ENCODE measurements at regions not wholly inside any gene's neighbourhood (a gene's known extent, or its start where the extent isn't known, plus 50 kb on each side); places are given as distances from the start of the nearest gene placed in this dataset.
"Not testable (repeated sequence)": the region's sequence is repeated elsewhere in the genome, so short reads cannot be mapped to it uniquely, and the experiment has no call there.

GRCh38 chr11:96585944-96586880, 196.4 kb downstream of the JRKL start:
- H3K9me3 Mint-ChIP-seq; ATAC-seq (ENCODE audit: low read depth); DNase-seq; H3K27me3 Mint-ChIP-seq; H3K4me3 Mint-ChIP-seq; H3K27ac Mint-ChIP-seq; H3K36me3 Mint-ChIP-seq; H3K4me1 Mint-ChIP-seq; POLR2A ChIA-PET: not testable (repeated sequence)

- DNase-seq; H3K4me1 Mint-ChIP-seq; H3K27me3 Mint-ChIP-seq; H3K9me3 Mint-ChIP-seq; ATAC-seq (ENCODE audit: low read depth); H3K4me3 Mint-ChIP-seq; H3K27ac Mint-ChIP-seq; H3K36me3 Mint-ChIP-seq; POLR2A ChIA-PET: not testable (repeated sequence)
These were observed 199.0 kb downstream of the JRKL start for GRCh38 chr11:96588793-96589192.

- H3K27ac Mint-ChIP-seq: no peak overlapping the region
- no peaks in the 10 kb centered on the region for H3K9me3 Mint-ChIP-seq
- no peak for ATAC-seq (ENCODE audit: low read depth)
- no peak overlapping the region for H3K4me3 Mint-ChIP-seq
- POLR2A ChIA-PET: no interaction called here
- no peak for DNase-seq
- H3K27me3 Mint-ChIP-seq: no peaks in the 10 kb centered on the region
- no peaks in the 10 kb centered on the region for H3K4me1 Mint-ChIP-seq
- no peaks in the 10 kb centered on the region for H3K36me3 Mint-ChIP-seq
These were observed 205.2 kb downstream of the JRKL start for GRCh38 chr11:96595011-96595410.

- POLR2A ChIA-PET: no interaction called here
- ATAC-seq (ENCODE audit: low read depth) (no peak), DNase-seq (no peak)
- Mint-ChIP-seq H3K36me3 (no peaks in the 10 kb centered on the region), H3K4me1 (no peaks in the 10 kb centered on the region), H3K4me3 (no peak overlapping the region), H3K27me3 (no peaks in the 10 kb centered on the region), H3K9me3 (no peaks in the 10 kb centered on the region), H3K27ac (no peak overlapping the region)
These were observed 218.2 kb downstream of the JRKL start for GRCh38 chr11:96607864-96608558.

GRCh38 chr11:96614101-96614500, 224.3 kb downstream of the JRKL start:
- Mint-ChIP-seq H3K4me1 (no peaks in the 10 kb centered on the region), H3K27ac (no peak overlapping the region), H3K9me3 (no peaks in the 10 kb centered on the region), H3K4me3 (no peak overlapping the region), H3K27me3 (no peaks in the 10 kb centered on the region), H3K36me3 (no peaks in the 10 kb centered on the region)
- DNase-seq (no peak), ATAC-seq (ENCODE audit: low read depth) (no peak)
- POLR2A ChIA-PET: no interaction called here

GRCh38 chr11:96614846-96615245, 225.0 kb downstream of the JRKL start:
- no peaks in the 10 kb centered on the region for H3K27me3 Mint-ChIP-seq
- H3K9me3 Mint-ChIP-seq: no peaks in the 10 kb centered on the region
- no peaks in the 10 kb centered on the region for H3K36me3 Mint-ChIP-seq
- H3K4me1 Mint-ChIP-seq: no peaks in the 10 kb centered on the region
- DNase-seq (no peak), ATAC-seq (ENCODE audit: low read depth) (no peak)
- no peak overlapping the region for H3K27ac Mint-ChIP-seq
- no peak overlapping the region for H3K4me3 Mint-ChIP-seq
- POLR2A ChIA-PET: no interaction called here

GRCh38 chr11:96620464-96621044, 230.7 kb downstream of the JRKL start:
- Mint-ChIP-seq H3K9me3 (no peaks in the 10 kb centered on the region), H3K27me3 (no peaks in the 10 kb centered on the region), H3K4me3 (no peak overlapping the region), H3K27ac (no peak overlapping the region), H3K36me3 (no peaks in the 10 kb centered on the region), H3K4me1 (no peaks in the 10 kb centered on the region)
- DNase-seq (no peak), ATAC-seq (ENCODE audit: low read depth) (no peak)
- POLR2A ChIA-PET: no interaction called here

GRCh38 chr11:96621161-96621560, 231.3 kb downstream of the JRKL start:
- Mint-ChIP-seq H3K27me3 (no peaks in the 10 kb centered on the region), H3K4me3 (no peak overlapping the region), H3K9me3 (no peaks in the 10 kb centered on the region), H3K4me1 (no peaks in the 10 kb centered on the region), H3K36me3 (no peaks in the 10 kb centered on the region), H3K27ac (no peak overlapping the region)
- DNase-seq: no peak
- no peak for ATAC-seq (ENCODE audit: low read depth)
- POLR2A ChIA-PET: no interaction called here

GRCh38 chr11:96622026-96622634, 232.3 kb downstream of the JRKL start:
- Mint-ChIP-seq H3K4me1 (no peaks in the 10 kb centered on the region), H3K27me3 (no peaks in the 10 kb centered on the region), H3K9me3 (no peaks in the 10 kb centered on the region), H3K27ac (no peak overlapping the region), H3K36me3 (no peaks in the 10 kb centered on the region), H3K4me3 (no peak overlapping the region)
- POLR2A ChIA-PET: no interaction called here
- ATAC-seq (ENCODE audit: low read depth): no peak
- DNase-seq: no peak

GRCh38 chr11:96624126-96624525, 234.3 kb downstream of the JRKL start:
- Mint-ChIP-seq H3K27ac (no peak overlapping the region), H3K9me3 (no peaks in the 10 kb centered on the region), H3K4me3 (no peak overlapping the region), H3K4me1 (no peaks in the 10 kb centered on the region), H3K36me3 (no peaks in the 10 kb centered on the region), H3K27me3 (no peaks in the 10 kb centered on the region)
- DNase-seq: no peak
- POLR2A ChIA-PET: no interaction called here
- no peak for ATAC-seq (ENCODE audit: low read depth)

- Mint-ChIP-seq H3K4me3 (no peak overlapping the region), H3K9me3 (no peaks in the 10 kb centered on the region), H3K4me1 (no peaks in the 10 kb centered on the region), H3K27ac (no peak overlapping the region), H3K27me3 (no peaks in the 10 kb centered on the region), H3K36me3 (no peaks in the 10 kb centered on the region)
- POLR2A ChIA-PET: no interaction called here
- ATAC-seq (ENCODE audit: low read depth): no peak
- DNase-seq: no peak
These were observed 237.6 kb downstream of the JRKL start for GRCh38 chr11:96627376-96627775.

GRCh38 chr11:96635655-96636054, 245.8 kb downstream of the JRKL start:
- H3K27ac Mint-ChIP-seq: no peak overlapping the region
- DNase-seq (no peak), ATAC-seq (ENCODE audit: low read depth) (no peak)
- POLR2A ChIA-PET: no interaction called here
- no peak overlapping the region for H3K4me3 Mint-ChIP-seq
- no peaks in the 10 kb centered on the region for H3K4me1 Mint-ChIP-seq
- no peaks in the 10 kb centered on the region for H3K36me3 Mint-ChIP-seq
- H3K27me3 Mint-ChIP-seq: no peaks in the 10 kb centered on the region
- H3K9me3 Mint-ChIP-seq: peaks cover 2% of the 10 kb centered on the region

GRCh38 chr11:96641261-96641660, 251.4 kb downstream of the JRKL start:
- Mint-ChIP-seq H3K27ac (no peak overlapping the region), H3K9me3 (peaks cover 2% of the 10 kb centered on the region), H3K4me1 (no peaks in the 10 kb centered on the region), H3K36me3 (no peaks in the 10 kb centered on the region), H3K4me3 (no peak overlapping the region), H3K27me3 (no peaks in the 10 kb centered on the region)
- POLR2A ChIA-PET: no interaction called here
- DNase-seq: no peak
- no peak for ATAC-seq (ENCODE audit: low read depth)

Data from activated naive CD8-positive, alpha-beta T cell treated with anti-CD3 and anti-CD28 coated beads, Interleukin-2, amount 10 ng/mL, durations not matched to agents 7 days and 5 days (primary cell).